ENCODE measurements at regions not wholly inside any gene's neighbourhood (a gene's known extent, or its start where the extent isn't known, plus 50 kb on each side); places are given as distances from the start of the nearest gene placed in this dataset.
"Not testable (repeated sequence)": the region's sequence is repeated elsewhere in the genome, so short reads cannot be mapped to it uniquely, and the experiment has no call there.

GRCh38 chr22:27064386-27064785 is 407.0 kb downstream of the MIAT start:
- H3K4me1 Mint-ChIP-seq (ENCODE audit: low read depth): no peaks in the 10 kb centered on the region
- no peaks in the 10 kb centered on the region for H3K36me3 Mint-ChIP-seq
- no peak overlapping the region for H3K4me3 Mint-ChIP-seq
- no peak overlapping the region for H3K27ac Mint-ChIP-seq
- H3K9me3 Mint-ChIP-seq (ENCODE audit: low read depth): no peaks in the 10 kb centered on the region
- H3K27me3 Mint-ChIP-seq: peaks cover 7% of the 10 kb centered on the region

GRCh38 chr22:27065279-27065678 is 407.9 kb downstream of the MIAT start:
- Mint-ChIP-seq H3K4me1 (ENCODE audit: low read depth) (no peaks in the 10 kb centered on the region), H3K4me3 (no peak overlapping the region), H3K9me3 (ENCODE audit: low read depth) (no peaks in the 10 kb centered on the region), H3K36me3 (no peaks in the 10 kb centered on the region), H3K27ac (no peak overlapping the region), H3K27me3 (peaks cover 10% of the 10 kb centered on the region)

- Mint-ChIP-seq H3K4me3 (no peak overlapping the region), H3K9me3 (ENCODE audit: low read depth) (no peaks in the 10 kb centered on the region), H3K27ac (no peak overlapping the region), H3K36me3 (no peaks in the 10 kb centered on the region), H3K4me1 (ENCODE audit: low read depth) (no peaks in the 10 kb centered on the region), H3K27me3 (peaks cover 16% of the 10 kb centered on the region)
Observed at GRCh38 chr22:27066856-27067255, 409.5 kb downstream of the MIAT start.

- H3K36me3 Mint-ChIP-seq: no peaks in the 10 kb centered on the region
- peaks cover 16% of the 10 kb centered on the region for H3K27me3 Mint-ChIP-seq
- H3K4me1 Mint-ChIP-seq (ENCODE audit: low read depth): no peaks in the 10 kb centered on the region
- no peaks in the 10 kb centered on the region for H3K9me3 Mint-ChIP-seq (ENCODE audit: low read depth)
- no peak overlapping the region for H3K27ac Mint-ChIP-seq
- no peak overlapping the region for H3K4me3 Mint-ChIP-seq
Observed at GRCh38 chr22:27068121-27068520, 410.7 kb downstream of the MIAT start.

- no peaks in the 10 kb centered on the region for H3K4me1 Mint-ChIP-seq (ENCODE audit: low read depth)
- H3K4me3 Mint-ChIP-seq: no peak overlapping the region
- H3K9me3 Mint-ChIP-seq (ENCODE audit: low read depth): no peaks in the 10 kb centered on the region
- no peaks in the 10 kb centered on the region for H3K36me3 Mint-ChIP-seq
- no peak overlapping the region for H3K27ac Mint-ChIP-seq
- H3K27me3 Mint-ChIP-seq: peaks cover 20% of the 10 kb centered on the region
Observed at GRCh38 chr22:27070594-27070993, 413.2 kb downstream of the MIAT start.

- Mint-ChIP-seq H3K4me1 (ENCODE audit: low read depth) (no peaks in the 10 kb centered on the region), H3K36me3 (no peaks in the 10 kb centered on the region), H3K9me3 (ENCODE audit: low read depth) (no peaks in the 10 kb centered on the region), H3K4me3 (no peak overlapping the region), H3K27me3 (peaks cover 15% of the 10 kb centered on the region), H3K27ac (no peak overlapping the region)
Observed at GRCh38 chr22:27073601-27074425, 416.4 kb downstream of the MIAT start.

- no peaks in the 10 kb centered on the region for H3K9me3 Mint-ChIP-seq (ENCODE audit: low read depth)
- no peak overlapping the region for H3K4me3 Mint-ChIP-seq
- no peaks in the 10 kb centered on the region for H3K36me3 Mint-ChIP-seq
- no peak overlapping the region for H3K27ac Mint-ChIP-seq
- peaks cover 12% of the 10 kb centered on the region for H3K27me3 Mint-ChIP-seq
- no peaks in the 10 kb centered on the region for H3K4me1 Mint-ChIP-seq (ENCODE audit: low read depth)
Observed at GRCh38 chr22:27075028-27075678, 417.8 kb downstream of the MIAT start.

- H3K9me3 Mint-ChIP-seq (ENCODE audit: low read depth): no peaks in the 10 kb centered on the region
- peaks cover 12% of the 10 kb centered on the region for H3K27me3 Mint-ChIP-seq
- no peak overlapping the region for H3K4me3 Mint-ChIP-seq
- no peak overlapping the region for H3K27ac Mint-ChIP-seq
- no peaks in the 10 kb centered on the region for H3K4me1 Mint-ChIP-seq (ENCODE audit: low read depth)
- H3K36me3 Mint-ChIP-seq: no peaks in the 10 kb centered on the region
Observed at GRCh38 chr22:27075891-27076290, 418.5 kb downstream of the MIAT start.

GRCh38 chr22:27078064-27078463 is 420.7 kb downstream of the MIAT start:
- not testable (repeated sequence) for H3K36me3 Mint-ChIP-seq; H3K4me1 Mint-ChIP-seq (ENCODE audit: low read depth); H3K9me3 Mint-ChIP-seq (ENCODE audit: low read depth); H3K4me3 Mint-ChIP-seq; H3K27ac Mint-ChIP-seq
- peaks cover 12% of the 10 kb centered on the region for H3K27me3 Mint-ChIP-seq

GRCh38 chr22:27080036-27080578 is 422.7 kb downstream of the MIAT start:
- Mint-ChIP-seq H3K27ac (no peak overlapping the region), H3K4me1 (ENCODE audit: low read depth) (no peaks in the 10 kb centered on the region), H3K27me3 (peaks cover 7% of the 10 kb centered on the region), H3K36me3 (no peaks in the 10 kb centered on the region), H3K4me3 (no peak overlapping the region), H3K9me3 (ENCODE audit: low read depth) (no peaks in the 10 kb centered on the region)

GRCh38 chr22:27080863-27081262 is 423.5 kb downstream of the MIAT start:
- H3K27ac Mint-ChIP-seq: no peak overlapping the region
- H3K27me3 Mint-ChIP-seq: peaks cover 14% of the 10 kb centered on the region
- H3K36me3 Mint-ChIP-seq: no peaks in the 10 kb centered on the region
- no peaks in the 10 kb centered on the region for H3K4me1 Mint-ChIP-seq (ENCODE audit: low read depth)
- no peak overlapping the region for H3K4me3 Mint-ChIP-seq
- H3K9me3 Mint-ChIP-seq (ENCODE audit: low read depth): no peaks in the 10 kb centered on the region

GRCh38 chr22:27083610-27084009 is 426.2 kb downstream of the MIAT start:
- no peak overlapping the region for H3K27ac Mint-ChIP-seq
- H3K36me3 Mint-ChIP-seq: no peaks in the 10 kb centered on the region
- no peaks in the 10 kb centered on the region for H3K4me1 Mint-ChIP-seq (ENCODE audit: low read depth)
- peaks cover 22% of the 10 kb centered on the region for H3K27me3 Mint-ChIP-seq
- H3K4me3 Mint-ChIP-seq: no peak overlapping the region
- no peaks in the 10 kb centered on the region for H3K9me3 Mint-ChIP-seq (ENCODE audit: low read depth)

- Mint-ChIP-seq H3K27ac (no peak overlapping the region), H3K27me3 (peaks cover 23% of the 10 kb centered on the region), H3K9me3 (ENCODE audit: low read depth) (no peaks in the 10 kb centered on the region), H3K4me3 (no peak overlapping the region), H3K36me3 (no peaks in the 10 kb centered on the region), H3K4me1 (ENCODE audit: low read depth) (no peaks in the 10 kb centered on the region)
Observed at GRCh38 chr22:27084130-27084529, 426.7 kb downstream of the MIAT start.

GRCh38 chr22:27086080-27087044 is 429.0 kb downstream of the MIAT start:
- H3K4me3 Mint-ChIP-seq: no peak overlapping the region
- no peaks in the 10 kb centered on the region for H3K4me1 Mint-ChIP-seq (ENCODE audit: low read depth)
- no peaks in the 10 kb centered on the region for H3K36me3 Mint-ChIP-seq
- H3K27ac Mint-ChIP-seq: no peak overlapping the region
- no peaks in the 10 kb centered on the region for H3K9me3 Mint-ChIP-seq (ENCODE audit: low read depth)
- H3K27me3 Mint-ChIP-seq: peaks cover 23% of the 10 kb centered on the region

GRCh38 chr22:27087051-27087450 is 429.7 kb downstream of the MIAT start:
- H3K27ac Mint-ChIP-seq: no peak overlapping the region
- no peaks in the 10 kb centered on the region for H3K4me1 Mint-ChIP-seq (ENCODE audit: low read depth)
- no peaks in the 10 kb centered on the region for H3K36me3 Mint-ChIP-seq
- no peaks in the 10 kb centered on the region for H3K9me3 Mint-ChIP-seq (ENCODE audit: low read depth)
- H3K27me3 Mint-ChIP-seq: peaks cover 21% of the 10 kb centered on the region
- H3K4me3 Mint-ChIP-seq: no peak overlapping the region
